HCT116 (cell line): ENCODE measurements at regions not wholly inside any gene's neighbourhood (a gene's known extent, or its start where the extent isn't known, plus 50 kb on each side); places are given as distances from the start of the nearest gene placed in this dataset.

ENCODE experiments used
- ATF3 ChIP-seq: IDR thresholded peaks from 2 replicates; pipeline ENCODE4 v1.6.1; 2012
- CBX3 ChIP-seq: IDR thresholded peaks from 2 replicates; pipeline ENCODE4 v1.6.1; 2012; ENCODE audit warnings: low read depth
- CTCF ChIP-seq, 3 experiments: fragments of 200-600 bp in 1 of 3; sonication (generic) in 1 of 3; IDR thresholded peaks in 2 of 3; conservative IDR thresholded peaks in 1 of 3; 2 replicates each; pipeline ENCODE4 v1.5.1; 2012 to 2017; ENCODE audit warnings: low read depth in 2 of 3, low read length in 2 of 3, antibody characterized with exemption in 1 of 3, borderline replicate concordance in 1 of 3, control low read depth in 1 of 3, mild to moderate bottlenecking in 1 of 3, mixed read lengths in 1 of 3, mixed run types in 1 of 3, moderate library complexity in 1 of 3; ENCODE audit not compliant: insufficient read depth in 1 of 3
- EZH2phosphoT487 ChIP-seq: fragments of 200-600 bp; IDR thresholded peaks from 2 replicates; pipeline ENCODE4 v1.6.1; 2018; ENCODE audit warnings: antibody characterized with exemption, borderline replicate concordance
- MAX ChIP-seq: IDR thresholded peaks from 2 replicates; pipeline ENCODE4 v1.6.1; 2012
- POLR2A ChIP-seq: IDR thresholded peaks from 2 replicates; pipeline ENCODE4 v1.7.0; 2011; ENCODE audit warnings: borderline replicate concordance; ENCODE audit not compliant: insufficient read depth, insufficient read length; ENCODE audit errors: extremely low read depth
- SP1 ChIP-seq: IDR thresholded peaks from 2 replicates; pipeline ENCODE4 v1.6.1; 2012; ENCODE audit warnings: low read depth
- SRF ChIP-seq: IDR thresholded peaks from 2 replicates; pipeline ENCODE4 v1.6.1; 2012; ENCODE audit warnings: low read depth
- TCF7L2 ChIP-seq: IDR thresholded peaks from 2 replicates; pipeline ENCODE4 v1.7.0; 2011; ENCODE audit warnings: borderline replicate concordance, inconsistent platforms; ENCODE audit not compliant: insufficient read depth, insufficient read length; ENCODE audit errors: extremely low read depth
- ZNF274 ChIP-seq: fragments of 200-500 bp; sonication (Bioruptor generic); IDR thresholded peaks from 2 replicates; pipeline ENCODE4 v1.6.1; 2014; ENCODE audit warnings: mild to moderate bottlenecking, low read depth, low read length, inconsistent platforms

GRCh38 chr16:17011712-17012111, 459.0 kb downstream of the XYLT1 start:
- TF ChIP-seq CTCF (IDR thresholded peaks at IDR 0.05 in 2 of 3, conservative IDR thresholded peaks at IDR 0.05 in 1 of 3; ENCODE audit: borderline replicate concordance in 1 of 3, insufficient read depth in 1 of 3, low read depth in 2 of 3, low read length in 2 of 3) (no peak), SRF (no peak), ATF3 (no peak), MAX (no peak), ZNF274 (no peak), CBX3 (no peak), SP1 (no peak), EZH2phosphoT487 (no peak), POLR2A (no peak), TCF7L2 (no peak)
